ENCODE measurements at regions not wholly inside any gene's neighbourhood (a gene's known extent, or its start where the extent isn't known, plus 50 kb on each side); places are given as distances from the start of the nearest gene placed in this dataset.

DNA sequence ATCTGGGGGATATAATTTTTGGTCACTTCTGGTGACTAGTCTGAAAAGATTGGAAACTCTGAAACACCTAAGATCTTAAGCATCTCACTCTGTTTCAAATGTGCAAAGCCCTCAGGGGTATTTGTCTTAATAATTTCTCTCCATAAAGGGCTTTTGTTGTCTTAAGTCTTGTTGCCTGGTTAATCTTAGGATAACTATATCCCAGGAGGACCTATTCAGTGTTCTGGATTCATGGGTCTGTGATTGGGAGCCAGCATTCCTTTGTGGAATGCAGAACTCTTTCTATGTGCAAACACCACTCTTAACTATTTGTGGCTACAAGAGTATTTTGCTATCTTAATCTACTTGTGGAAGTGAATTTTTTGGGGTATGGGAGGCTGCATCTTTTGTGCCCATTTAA lies 1573.0 kb upstream of the PRMT6 start:
- TF ChIP-seq EZH2 (IDR thresholded peaks at IDR 0.05; ENCODE audit: borderline replicate concordance): no peak
- no peak for TF ChIP-seq EZH2phosphoT487 (IDR thresholded peaks at IDR 0.05; ENCODE audit: low read depth, severe bottlenecking, unreplicated experiment)
- TF ChIP-seq, protein P1, sequence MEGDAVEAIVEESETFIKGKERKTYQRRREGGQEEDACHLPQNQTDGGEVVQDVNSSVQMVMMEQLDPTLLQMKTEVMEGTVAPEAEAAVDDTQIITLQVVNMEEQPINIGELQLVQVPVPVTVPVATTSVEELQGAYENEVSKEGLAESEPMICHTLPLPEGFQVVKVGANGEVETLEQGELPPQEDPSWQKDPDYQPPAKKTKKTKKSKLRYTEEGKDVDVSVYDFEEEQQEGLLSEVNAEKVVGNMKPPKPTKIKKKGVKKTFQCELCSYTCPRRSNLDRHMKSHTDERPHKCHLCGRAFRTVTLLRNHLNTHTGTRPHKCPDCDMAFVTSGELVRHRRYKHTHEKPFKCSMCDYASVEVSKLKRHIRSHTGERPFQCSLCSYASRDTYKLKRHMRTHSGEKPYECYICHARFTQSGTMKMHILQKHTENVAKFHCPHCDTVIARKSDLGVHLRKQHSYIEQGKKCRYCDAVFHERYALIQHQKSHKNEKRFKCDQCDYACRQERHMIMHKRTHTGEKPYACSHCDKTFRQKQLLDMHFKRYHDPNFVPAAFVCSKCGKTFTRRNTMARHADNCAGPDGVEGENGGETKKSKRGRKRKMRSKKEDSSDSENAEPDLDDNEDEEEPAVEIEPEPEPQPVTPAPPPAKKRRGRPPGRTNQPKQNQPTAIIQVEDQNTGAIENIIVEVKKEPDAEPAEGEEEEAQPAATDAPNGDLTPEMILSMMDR (IDR thresholded peaks at IDR 0.05; ENCODE audit: poor library complexity): no peak
- no peaks in the 10 kb centered on the region for H3K4me1 ChIP-seq (ENCODE audit: insufficient read depth)
- no peak overlapping the region for H2AFZ ChIP-seq
- H3K79me2 ChIP-seq: no peaks in the 10 kb centered on the region
- no peak overlapping the region for H3K4me2 ChIP-seq
- H3K9me3 ChIP-seq (ENCODE audit: low read depth): no peaks in the 10 kb centered on the region
- H3K27ac ChIP-seq: no peak overlapping the region
- H4K20me1 ChIP-seq (ENCODE audit: insufficient read depth, poor library complexity, severe bottlenecking): no peaks in the 10 kb centered on the region
- H3K9me2 ChIP-seq (replicated peaks; ENCODE audit: insufficient read depth): no peaks in the 10 kb centered on the region
- no peak for DNase-seq (ENCODE audit: low spot score)
- no peaks in the 10 kb centered on the region for H3K36me3 ChIP-seq (replicated peaks; ENCODE audit: insufficient read depth, low read depth)
- H3K4me3 ChIP-seq: no peak overlapping the region
- H3K27me3 ChIP-seq: no peaks in the 10 kb centered on the region

DNA sequence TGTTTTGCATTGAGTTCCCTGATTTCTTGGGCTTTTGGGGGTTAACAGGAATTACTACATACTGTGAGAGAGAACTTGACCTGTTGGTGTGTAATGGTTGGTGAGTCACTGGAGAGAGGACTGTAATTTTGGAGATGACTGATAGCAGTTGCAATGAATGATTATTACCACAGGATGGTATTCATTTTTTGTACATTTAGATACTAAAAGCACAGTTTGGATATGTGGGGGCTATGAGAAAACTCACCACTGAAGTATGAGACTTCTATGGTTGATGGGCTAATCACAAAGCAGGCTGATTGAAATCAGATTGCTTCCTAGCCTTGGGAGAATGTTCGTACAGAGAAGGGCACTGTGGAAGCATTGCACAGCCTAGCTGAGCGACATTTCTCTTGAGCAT lies 1571.3 kb upstream of the PRMT6 start:
- no peak for TF ChIP-seq EZH2 (IDR thresholded peaks at IDR 0.05; ENCODE audit: borderline replicate concordance)
- TF ChIP-seq, protein P1 (IDR thresholded peaks at IDR 0.05; ENCODE audit: poor library complexity): no peak
- no peak for TF ChIP-seq EZH2phosphoT487 (IDR thresholded peaks at IDR 0.05; ENCODE audit: low read depth, severe bottlenecking, unreplicated experiment)
- H3K36me3 ChIP-seq (replicated peaks; ENCODE audit: insufficient read depth, low read depth): no peaks in the 10 kb centered on the region
- WGBS (ENCODE audit: low lambda C conversion rate, missing lambda C conversion rate): 91% methylated on average over 2 of the region's 2 CpGs

DNA sequence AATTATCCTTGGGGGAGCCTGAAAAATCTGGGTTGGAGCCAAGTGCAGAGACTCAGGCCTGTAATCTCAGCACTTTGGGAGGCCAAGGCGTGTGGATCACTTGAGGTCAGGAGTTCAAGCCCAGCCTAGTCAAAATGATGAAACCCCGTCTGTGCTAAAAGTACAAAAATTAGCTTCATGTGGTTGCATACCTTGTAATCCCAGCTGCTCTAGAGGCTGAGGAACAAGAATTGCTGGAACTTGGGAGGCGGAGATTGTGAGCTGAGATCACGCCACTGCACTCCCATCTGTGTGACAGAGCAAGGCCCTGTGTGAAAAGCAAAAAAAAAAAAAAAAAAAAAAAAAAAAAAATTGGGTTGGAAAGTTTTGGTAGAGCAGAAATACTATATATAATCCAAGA lies 1563.6 kb upstream of the PRMT6 start:
- TF ChIP-seq, protein P1 (IDR thresholded peaks at IDR 0.05; ENCODE audit: poor library complexity): no peak
- TF ChIP-seq EZH2 (IDR thresholded peaks at IDR 0.05; ENCODE audit: borderline replicate concordance) (no peak), EZH2phosphoT487 (IDR thresholded peaks at IDR 0.05; ENCODE audit: low read depth, severe bottlenecking, unreplicated experiment) (no peak)

More for the DNA sequence above, 1571.3 kb upstream of the PRMT6 start:
- H2AFZ ChIP-seq: no peak overlapping the region
- H3K4me2 ChIP-seq: no peak overlapping the region
- no peaks in the 10 kb centered on the region for H3K9me3 ChIP-seq (ENCODE audit: low read depth)
- H3K9me2 ChIP-seq (replicated peaks; ENCODE audit: insufficient read depth): no peaks in the 10 kb centered on the region
- no peak overlapping the region for H3K4me3 ChIP-seq
- no peaks in the 10 kb centered on the region for H3K79me2 ChIP-seq
- no peaks in the 10 kb centered on the region for H4K20me1 ChIP-seq (ENCODE audit: insufficient read depth, poor library complexity, severe bottlenecking)
- no peak for DNase-seq (ENCODE audit: low spot score)
- no peak overlapping the region for H3K27ac ChIP-seq
- H3K27me3 ChIP-seq: no peaks in the 10 kb centered on the region
- H3K4me1 ChIP-seq (ENCODE audit: insufficient read depth): no peaks in the 10 kb centered on the region

DNA sequence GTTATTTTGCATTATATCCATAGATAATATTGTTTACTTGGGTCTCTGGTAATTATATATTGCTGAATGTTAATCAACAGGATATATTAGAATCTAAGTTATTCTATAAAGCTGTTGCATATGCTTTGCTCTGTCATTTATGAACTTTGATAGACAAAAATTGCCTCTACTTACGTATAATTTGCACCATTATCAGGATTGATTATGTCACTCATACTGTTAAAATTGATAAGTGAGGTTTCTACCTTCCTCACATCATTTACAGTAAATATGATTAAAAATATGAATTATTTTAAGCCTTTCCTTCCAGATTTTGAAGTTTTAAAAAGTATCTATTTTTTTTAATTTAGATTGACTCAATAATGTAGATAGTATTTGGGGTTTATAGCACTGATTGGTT lies 1540.4 kb upstream of the PRMT6 start:
- TF ChIP-seq, protein P1 (IDR thresholded peaks at IDR 0.05; ENCODE audit: poor library complexity): no peak
- TF ChIP-seq EZH2phosphoT487 (IDR thresholded peaks at IDR 0.05; ENCODE audit: low read depth, severe bottlenecking, unreplicated experiment) (no peak), EZH2 (IDR thresholded peaks at IDR 0.05; ENCODE audit: borderline replicate concordance) (no peak)
- no peak overlapping the region for H3K4me2 ChIP-seq
- H3K79me2 ChIP-seq: no peaks in the 10 kb centered on the region
- H3K9me2 ChIP-seq (replicated peaks; ENCODE audit: insufficient read depth): no peaks in the 10 kb centered on the region
- no peaks in the 10 kb centered on the region for H3K27me3 ChIP-seq
- no peaks in the 10 kb centered on the region for H3K9me3 ChIP-seq (ENCODE audit: low read depth)
- H3K27ac ChIP-seq: no peak overlapping the region
- no peaks in the 10 kb centered on the region for H3K4me1 ChIP-seq (ENCODE audit: insufficient read depth)
- no peak for DNase-seq (ENCODE audit: low spot score)
- H3K36me3 ChIP-seq (replicated peaks; ENCODE audit: insufficient read depth, low read depth): no peaks in the 10 kb centered on the region
- H4K20me1 ChIP-seq (ENCODE audit: insufficient read depth, poor library complexity, severe bottlenecking): no peaks in the 10 kb centered on the region
- no peak overlapping the region for H2AFZ ChIP-seq
- WGBS (ENCODE audit: low lambda C conversion rate, missing lambda C conversion rate): 85% methylated on average over 1 of the region's 1 CpG
- H3K4me3 ChIP-seq: no peak overlapping the region

More for the DNA sequence above, 1563.6 kb upstream of the PRMT6 start:
- Histone ChIP-seq H3K27me3 (no peaks in the 10 kb centered on the region), H3K79me2 (no peaks in the 10 kb centered on the region), H4K20me1 (ENCODE audit: insufficient read depth, poor library complexity, severe bottlenecking) (no peaks in the 10 kb centered on the region), H3K9me3 (ENCODE audit: low read depth) (no peaks in the 10 kb centered on the region), H3K9me2 (replicated peaks; ENCODE audit: insufficient read depth) (no peaks in the 10 kb centered on the region), H3K4me3 (no peak overlapping the region), H3K4me1 (ENCODE audit: insufficient read depth) (no peaks in the 10 kb centered on the region), H3K4me2 (no peak overlapping the region), H3K27ac (no peak overlapping the region), H3K36me3 (replicated peaks; ENCODE audit: insufficient read depth, low read depth) (no peaks in the 10 kb centered on the region), H2AFZ (no peak overlapping the region)
- whole genome bisulfite sequencing (ENCODE audit: low lambda C conversion rate, missing lambda C conversion rate): 71% methylated on average over 4 of the region's 4 CpGs
- DNase-seq (ENCODE audit: low spot score): peak; percentile 12
